H1 (cell line): ENCODE measurements at regions not wholly inside any gene's neighbourhood (a gene's known extent, or its start where the extent isn't known, plus 50 kb on each side); places are given as distances from the start of the nearest gene placed in this dataset.

ENCODE experiments used
- CTCF ChIA-PET: fragments of 300-600 bp; sonication (Branson Sonifier 250); formaldehyde crosslinking; loops from one replicate; lab custom pipeline; 2021; ENCODE audit not compliant: partially characterized antibody; lab: Charles Lee
- POLR2A ChIA-PET: fragments of 300-600 bp; sonication (Branson Sonifier 250); formaldehyde crosslinking; loops from one replicate; lab custom pipeline; 2021; ENCODE audit warnings: inconsistent platforms; ENCODE audit not compliant: partially characterized antibody; lab: Charles Lee
- DNase-seq, 2 experiments: peaks; one replicate each; pipeline versions ENCODE4 v3.0.0 to v3.0.0-alpha.2; 2010 to 2022; ENCODE audit warnings: low spot score in 2 of 2, low read depth in 1 of 2, mixed read lengths in 1 of 2
- FAIRE-seq: peaks from 2 replicates; lab custom pipeline; 2011; peaks lifted over from hg19 to GRCh38; lab: Jason Lieb, UNC
- H2AFZ ChIP-seq: 2 replicates; pipeline ENCODE4 v1.8.1; 2012; ENCODE audit warnings: low read length, inconsistent platforms
- H2AK5ac ChIP-seq: 2 replicates; pipeline ENCODE4 v1.6.1; 2013; ENCODE audit warnings: low read depth, low read length
- H2BK120ac ChIP-seq: replicated peaks from 2 replicates; pipeline ENCODE3; 2013; ENCODE audit warnings: low read depth, low read length, inconsistent platforms
- H2BK12ac ChIP-seq: 2 replicates; pipeline ENCODE4 v1.6.1; 2013; ENCODE audit warnings: low read depth, low read length
- H2BK15ac ChIP-seq: 2 replicates; pipeline ENCODE4 v1.6.1; 2013; ENCODE audit warnings: low read length
- H2BK20ac ChIP-seq: 2 replicates; pipeline ENCODE4 v1.6.1; 2013; ENCODE audit warnings: low read length
- H2BK5ac ChIP-seq: 2 replicates; pipeline ENCODE4 v1.6.1; 2013; ENCODE audit warnings: low read depth, low read length
- H3K14ac ChIP-seq: 2 replicates; pipeline ENCODE4 v1.6.1; 2013; ENCODE audit warnings: inconsistent platforms; ENCODE audit not compliant: insufficient read length
- H3K18ac ChIP-seq: 2 replicates; pipeline ENCODE4 v1.6.1; 2013; ENCODE audit warnings: low read length; ENCODE audit errors: extremely low read depth
- H3K23ac ChIP-seq: 2 replicates; pipeline ENCODE4 v1.6.1; 2013; ENCODE audit warnings: inconsistent platforms; ENCODE audit not compliant: insufficient read length
- H3K23me2 ChIP-seq: 2 replicates; pipeline ENCODE4 v1.6.1; 2013; ENCODE audit warnings: low read depth, low read length
- H3K27ac ChIP-seq: 2 replicates; pipeline ENCODE4 v1.6.1; 2011; ENCODE audit warnings: low read depth, low read length, inconsistent platforms
- H3K27me3 ChIP-seq, 4 experiments: replicated peaks in 1 of 4; 1 replicate in 1 of 4; 2 replicates in 3 of 4; pipeline versions ENCODE4 v1.6.1 to v1.8.1; 2011 to 2013; ENCODE audit warnings: low read length in 3 of 4, mild to moderate bottlenecking in 3 of 4, inconsistent platforms in 2 of 4, mixed read lengths in 2 of 4, moderate library complexity in 1 of 4; ENCODE audit not compliant: control insufficient read depth in 3 of 4, insufficient read depth in 3 of 4; ENCODE audit errors: extremely low read depth in 1 of 4
- H3K36me3 ChIP-seq, 4 experiments: 2 replicates each; pipeline versions ENCODE4 v1.6.1 to v1.8.1; 2011 to 2013; ENCODE audit warnings: mild to moderate bottlenecking in 4 of 4, low read length in 3 of 4, moderate library complexity in 2 of 4, control low read depth in 1 of 4, inconsistent platforms in 1 of 4; ENCODE audit not compliant: insufficient read depth in 4 of 4, control insufficient read depth in 2 of 4
- H3K4ac ChIP-seq: replicated peaks from 2 replicates; pipeline ENCODE3; 2013; ENCODE audit warnings: low read length, low read depth, mixed read lengths, inconsistent platforms; ENCODE audit not compliant: insufficient read length
- H3K4me1 ChIP-seq, 4 experiments: replicated peaks in 1 of 4; 1 replicate in 1 of 4; 2 replicates in 3 of 4; pipeline versions ENCODE4 v1.6.1 to v1.8.1; 2011 to 2013; ENCODE audit warnings: low read length in 3 of 4, inconsistent platforms in 2 of 4, mixed read lengths in 1 of 4; ENCODE audit not compliant: insufficient read depth in 4 of 4, control insufficient read depth in 3 of 4
- H3K4me2 ChIP-seq, 2 experiments: 2 replicates each; pipeline versions ENCODE4 v1.6.1 to v1.8.1; 2011 to 2013; ENCODE audit warnings: low read depth in 2 of 2, low read length in 2 of 2, control low read depth in 1 of 2, inconsistent platforms in 1 of 2, mild to moderate bottlenecking in 1 of 2; ENCODE audit not compliant: insufficient read depth in 1 of 2
- H3K4me3 ChIP-seq, 4 experiments: fragments of 200-600, 300-600 bp in 1 of 4; sonication (generic), shearing (Covaris generic), sonication (Bioruptor Twin) in 1 of 4; 2 replicates each; pipeline versions ENCODE4 v1.5.1 to v1.8.1; 2011 to 2016; ENCODE audit warnings: low read length in 4 of 4, low read depth in 3 of 4, control low read depth in 2 of 4, inconsistent platforms in 2 of 4, mild to moderate bottlenecking in 2 of 4, mixed read lengths in 1 of 4, moderate library complexity in 1 of 4; ENCODE audit not compliant: insufficient read depth in 2 of 4; ENCODE audit errors: extremely low read depth in 1 of 4
- H3K56ac ChIP-seq: replicated peaks from 2 replicates; pipeline ENCODE3; 2013; ENCODE audit warnings: low read depth, mild to moderate bottlenecking, mixed read lengths, low read length, inconsistent platforms; ENCODE audit not compliant: insufficient read length
- H3K79me1 ChIP-seq: 2 replicates; pipeline ENCODE4 v1.6.1; 2013; ENCODE audit warnings: low read depth, low read length, control low read depth
- H3K79me2 ChIP-seq, 2 experiments: 2 replicates each; pipeline versions ENCODE4 v1.6.1 to v1.8.1; 2012 to 2013; ENCODE audit warnings: low read length in 2 of 2, mild to moderate bottlenecking in 2 of 2, inconsistent platforms in 1 of 2; ENCODE audit not compliant: insufficient read depth in 2 of 2, control insufficient read depth in 1 of 2
- H3K9ac ChIP-seq, 4 experiments: replicated peaks in 1 of 4; 1 replicate in 1 of 4; 2 replicates in 3 of 4; pipeline versions ENCODE4 v1.6.1 to v1.8.1; 2011 to 2013; ENCODE audit warnings: low read depth in 3 of 4, low read length in 3 of 4, control low read depth in 2 of 4, mild to moderate bottlenecking in 2 of 4, moderate library complexity in 2 of 4, inconsistent platforms in 1 of 4; ENCODE audit errors: extremely low read depth in 1 of 4
- H3K9me3 ChIP-seq, 2 experiments: 2 replicates each; pipeline versions ENCODE4 v1.6.1 to v1.8.1; 2012 to 2013; ENCODE audit warnings: mild to moderate bottlenecking in 2 of 2, moderate library complexity in 2 of 2, control low read depth in 1 of 2, inconsistent platforms in 1 of 2, low read depth in 1 of 2, low read length in 1 of 2, mixed read lengths in 1 of 2; ENCODE audit not compliant: insufficient read depth in 2 of 2
- H4K20me1 ChIP-seq, 2 experiments: replicated peaks in 1 of 2; 2 replicates each; pipeline versions ENCODE3 to v1.8.1; 2011 to 2013; ENCODE audit warnings: inconsistent platforms in 2 of 2, low read length in 2 of 2, mild to moderate bottlenecking in 1 of 2; ENCODE audit not compliant: insufficient read depth in 2 of 2, control insufficient read depth in 1 of 2
- H4K5ac ChIP-seq: 2 replicates; pipeline ENCODE4 v1.6.1; 2013; ENCODE audit warnings: low read length, low read depth, mixed read lengths, inconsistent platforms; ENCODE audit not compliant: insufficient read length
- H4K8ac ChIP-seq: 2 replicates; pipeline ENCODE4 v1.8.0; 2013; ENCODE audit warnings: mild to moderate bottlenecking, moderate library complexity, low read length, inconsistent platforms; ENCODE audit not compliant: insufficient read depth; ENCODE audit errors: extremely low read depth
- H4K91ac ChIP-seq: replicated peaks from 2 replicates; pipeline ENCODE3; 2013; ENCODE audit warnings: low read length, mixed read lengths, inconsistent platforms; ENCODE audit not compliant: insufficient read length
- EP300 ChIP-seq, 2 experiments: IDR thresholded peaks; 1 replicate in 1 of 2; 2 replicates in 1 of 2; pipeline ENCODE4 v1.6.1; 2011 to 2012; ENCODE audit warnings: low read depth in 2 of 2, low read length in 2 of 2, mild to moderate bottlenecking in 2 of 2, borderline replicate concordance in 1 of 2, inconsistent platforms in 1 of 2, moderate library complexity in 1 of 2
- RFX5 ChIP-seq: IDR thresholded peaks from 2 replicates; pipeline ENCODE4 v1.6.1; 2011; ENCODE audit warnings: low read depth, low read length, improper control_type of control experiment, borderline replicate concordance
- WGBS, 2 experiments: shearing (Covaris generic) in 1 of 2; methylation state at CpG; one replicate each; pipeline versions ENCODE4 v1.1.6 to v1.1.7; 2013 to 2015; ENCODE audit warnings: low lambda C conversion rate in 2 of 2, mixed read lengths in 2 of 2, inconsistent platforms in 1 of 2, low coverage in 1 of 2, missing lambda C conversion rate in 1 of 2; ENCODE audit not compliant: insufficient replicate concordance in 2 of 2, insufficient coverage in 1 of 2, insufficient read length in 1 of 2; ENCODE audit errors: extremely low coverage in 1 of 2, missing lambda C conversion rate in 1 of 2; 5-methylcytosine and 5-hydroxymethylcytosine counted together

DNA sequence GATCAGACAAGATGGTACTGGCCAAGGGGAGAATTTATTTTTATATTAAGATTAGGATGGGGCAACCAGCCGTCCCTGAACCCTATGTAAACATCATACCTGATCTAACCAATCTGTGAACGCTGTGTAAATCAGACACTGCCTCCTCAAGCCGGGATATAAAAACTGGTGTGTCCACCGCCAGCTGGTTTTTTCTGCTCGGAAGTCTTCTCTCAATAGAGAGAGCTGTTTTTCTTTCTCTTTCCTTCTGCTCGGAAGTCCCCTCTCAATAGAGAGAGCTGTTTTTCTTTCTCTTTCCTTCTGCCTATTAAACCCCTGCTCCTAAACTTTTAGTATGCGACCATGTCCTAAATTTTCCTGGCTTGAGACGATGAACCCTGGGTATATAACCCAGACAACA lies 615.5 kb upstream of the NUDT12 start:
- WGBS, 2 experiments, result 86% methylated on average over 8 of the region's 8 CpGs; no CpG with 5 or more reads in 1 of the 2 experiments
- no peak overlapping the region for H3K4me3 ChIP-seq
- H4K5ac ChIP-seq, result no peak overlapping the region
- H2BK120ac ChIP-seq, result no peak overlapping the region
- no peaks in the 10 kb centered on the region for H4K20me1 ChIP-seq
- no peak overlapping the region for H3K4ac ChIP-seq
- H3K9ac ChIP-seq, result no peak overlapping the region
- no peak overlapping the region for H3K14ac ChIP-seq
- H2AK5ac ChIP-seq, result no peak overlapping the region
- no peak overlapping the region for H2BK20ac ChIP-seq
- H3K9me3 ChIP-seq, result peaks cover 20 to 31% of the 10 kb centered on the region in 2 experiments
- no peak overlapping the region for H2AFZ ChIP-seq
- H3K4me1 ChIP-seq, result no peaks in the 10 kb centered on the region
- no peak overlapping the region for H2BK12ac ChIP-seq
- H3K18ac ChIP-seq, result no peak overlapping the region
- H3K79me1 ChIP-seq, result no peaks in the 10 kb centered on the region
- ChIA-PET POLR2A (no interaction called here), CTCF (interaction anchor here (0.6 to 4.7 kb wide), 13 partner anchors 18 to 1731 kb away, joined by 3 to 47 read pairs (median 5); no protein-coding TSS in a partner anchor)
- FAIRE-seq, result no peak
- H3K23me2 ChIP-seq, result no peaks in the 10 kb centered on the region
- H3K79me2 ChIP-seq, result no peaks in the 10 kb centered on the region
- no peak overlapping the region for H3K56ac ChIP-seq
- no peak overlapping the region for H4K8ac ChIP-seq
- peaks cover 0 to 9% (median 0%) of the 10 kb centered on the region in 4 experiments; a peak in 1 of 8 replicates for H3K36me3 ChIP-seq
- H3K27me3 ChIP-seq, result no peaks in the 10 kb centered on the region
- H2BK5ac ChIP-seq, result no peak overlapping the region
- TF ChIP-seq RFX5 (no peak), EP300 (IDR thresholded peaks at IDR 0.05; ENCODE audit: borderline replicate concordance in 1 of 2, low read depth in 2 of 2, low read length in 2 of 2) (no peak)
- TF ChIP-seq, all 59 proteins: peak for 0
- Histone ChIP-seq H2BK15ac (no peak overlapping the region), H3K27ac (no peak overlapping the region), H4K91ac (no peak overlapping the region), H3K23ac (no peak overlapping the region), H3K4me2 (no peak overlapping the region)
- DNase-seq, result no peak
